Pancreas (tissue), 10 donors: ENCODE measurements at regions not wholly inside any gene's neighbourhood (a gene's known extent, or its start where the extent isn't known, plus 50 kb on each side); places are given as distances from the start of the nearest gene placed in this dataset.
"Not testable (repeated sequence)": the region's sequence is repeated elsewhere in the genome, so short reads cannot be mapped to it uniquely, and the experiment has no call there.

Experiments used
- ATAC-seq, 4 donors: fragments of 200-7000 bp; cut with Tn5 transposase; one replicate each; pipeline versions ENCODE4 v1.8.0 to v1.9.1; 2020; ENCODE audit warnings: mild to moderate bottlenecking in 4 of 4, moderate library complexity in 4 of 4
- DNase-seq, 6 donors: peaks; one replicate each; pipeline ENCODE4 v3.0.0-alpha.2; 2020
- FAIRE-seq: peaks from 2 replicates; lab custom pipeline; 2012; peaks lifted over from hg19 to GRCh38; lab: Jason Lieb, UNC
- H3K27ac ChIP-seq, 4 donors: fragments of 200-600 bp; sonication (generic); 1 replicate in 3 of 4; 2 replicates in 1 of 4; pipeline versions ENCODE4 v1.5.0 to v1.8.0; 2020
- H3K27me3 ChIP-seq, 4 donors: fragments of 200-600 bp; one replicate each; pipeline ENCODE4 v1.8.0; 2021
- H3K36me3 ChIP-seq, 3 donors: fragments of 200-600 bp; sonication (generic) in 1 of 3; one replicate each; pipeline versions ENCODE4 v1.5.0 to v1.8.0; 2020 to 2021
- H3K4me1 ChIP-seq, 3 donors: fragments of 200-600 bp; one replicate each; pipeline ENCODE4 v1.8.0; 2021
- H3K4me3 ChIP-seq, 4 donors: fragments of 200-600 bp; sonication (generic) in 2 of 4; one replicate each; pipeline versions ENCODE4 v1.5.0 to v1.8.0; 2020 to 2021
- H3K9me3 ChIP-seq, 4 donors: fragments of 200-600 bp; one replicate each; pipeline ENCODE4 v1.8.0; 2021
- CTCF ChIP-seq, 4 donors: fragments of 200-600 bp; sonication (generic) in 3 of 4; IDR thresholded peaks; one replicate each; pipeline versions ENCODE4 v1.5.0 to v1.8.0; 2021; ENCODE audit warnings: antibody characterized with exemption in 4 of 4
- WGBS, 2 donors: extraction: QIAGEN DNeasy Blood & Tissue Kit; methylation state at CpG; one replicate each; pipeline ENCODE4 v1.1.7; 2013; 5-methylcytosine and 5-hydroxymethylcytosine counted together
- intact Hi-C, 3 donors: fragments of 100-400 bp; cut with DNase I; formaldehyde crosslinking; loops; one replicate each; pipeline versions ENCODE4 v1.11.1 to v1.14.2; 2022
- donor health status: healthy with polysubstance abuse.
- donor health status: DM: no; HTN: no; CAD: no; lungs with moderate emphysema.
- donor health status: DM: no; HTN: no; CAD: no.
- donor health status: control.
- donor health status: control.
- donor health status: Bipolar disorder and iron deficiency.
- donor health status: DM: yes; HTN: yes; CAD: no.
- donor health status: DM: no; HTN: no; CAD: no.
- donor health status: DM: no; HTN: no; CAD: no.
- donor health status: DM: yes; HTN: yes; CAD: no.

GRCh38 chr3:36075491-36075890 is 304.8 kb upstream of the STAC start:
- H3K4me3 ChIP-seq = no peak overlapping the region
- no peak overlapping the region for H3K27ac ChIP-seq
- no peaks in the 10 kb centered on the region for H3K4me1 ChIP-seq
- no peaks in the 10 kb centered on the region for H3K9me3 ChIP-seq
- DNase-seq (no peak), ATAC-seq (no peak), FAIRE-seq (no peak)
- no peaks in the 10 kb centered on the region for H3K36me3 ChIP-seq
- no peaks in the 10 kb centered on the region for H3K27me3 ChIP-seq
- no peak for TF ChIP-seq CTCF (IDR thresholded peaks at IDR 0.05)
- intact Hi-C loops = no loop called here
- WGBS, 2 donors = 55 to 58% methylated on average over 3 of the region's 3 CpGs

GRCh38 chr3:36077320-36077719 is 303.0 kb upstream of the STAC start:
- 47 to 56% methylated on average over 5 of the region's 5 CpGs for WGBS, 2 donors
- Histone ChIP-seq H3K4me1 (no peaks in the 10 kb centered on the region), H3K27me3 (no peaks in the 10 kb centered on the region), H3K4me3 (no peak overlapping the region), H3K27ac (no peak overlapping the region), H3K36me3 (no peaks in the 10 kb centered on the region), H3K9me3 (no peaks in the 10 kb centered on the region)
- no peak for DNase-seq
- intact Hi-C loops = no loop called here
- no peak for ATAC-seq
- TF ChIP-seq CTCF (IDR thresholded peaks at IDR 0.05) = no peak
- no peak for FAIRE-seq

GRCh38 chr3:36082958-36083357 is 297.3 kb upstream of the STAC start:
- intact Hi-C loops, H3K4me1 ChIP-seq, H3K36me3 ChIP-seq, H3K9me3 ChIP-seq, ATAC-seq, H3K27ac ChIP-seq, FAIRE-seq, H3K27me3 ChIP-seq, H3K4me3 ChIP-seq: not testable (repeated sequence)
- peak in 1 of 6 donors; percentile 28 for DNase-seq
- 80% methylated on average over 12 of the region's 12 CpGs for WGBS, 2 donors

- H3K27ac ChIP-seq = no peak overlapping the region
- no peak for DNase-seq
- no peaks in the 10 kb centered on the region for H3K4me1 ChIP-seq
- TF ChIP-seq CTCF (IDR thresholded peaks at IDR 0.05) = no peak
- no peaks in the 10 kb centered on the region for H3K27me3 ChIP-seq
- no peaks in the 10 kb centered on the region for H3K36me3 ChIP-seq
- ATAC-seq = no peak
- H3K9me3 ChIP-seq = no peaks in the 10 kb centered on the region
- intact Hi-C loops = no loop called here
- FAIRE-seq = no peak
- WGBS, 2 donors = 66 to 76% methylated on average over 3 of the region's 3 CpGs
- no peak overlapping the region for H3K4me3 ChIP-seq
Measured at GRCh38 chr3:36095238-36095637, 285.1 kb upstream of the STAC start.

- intact Hi-C loops = no loop called here
- Histone ChIP-seq H3K36me3 (no peaks in the 10 kb centered on the region), H3K4me3 (no peak overlapping the region), H3K4me1 (no peaks in the 10 kb centered on the region), H3K9me3 (no peaks in the 10 kb centered on the region), H3K27me3 (no peaks in the 10 kb centered on the region), H3K27ac (no peak overlapping the region)
- FAIRE-seq = no peak
- ATAC-seq = no peak
- WGBS, 2 donors = 78 to 81% methylated on average over 2 of the region's 2 CpGs
- TF ChIP-seq CTCF (IDR thresholded peaks at IDR 0.05) = no peak
- DNase-seq = no peak
Measured at GRCh38 chr3:36097209-36097608, 283.1 kb upstream of the STAC start.

GRCh38 chr3:36114353-36114752 is 266.0 kb upstream of the STAC start:
- no peak for TF ChIP-seq CTCF (IDR thresholded peaks at IDR 0.05)
- no peaks in the 10 kb centered on the region for H3K36me3 ChIP-seq
- DNase-seq (no peak), FAIRE-seq (no peak), ATAC-seq (no peak)
- no peaks in the 10 kb centered on the region for H3K4me1 ChIP-seq
- H3K27me3 ChIP-seq = no peaks in the 10 kb centered on the region
- H3K9me3 ChIP-seq = no peaks in the 10 kb centered on the region
- H3K27ac ChIP-seq = no peak overlapping the region
- no peak overlapping the region for H3K4me3 ChIP-seq
- intact Hi-C loops = no loop called here
